Fibroblast of mammary gland (primary cell): ENCODE measurements at regions not wholly inside any gene's neighbourhood (a gene's known extent, or its start where the extent isn't known, plus 50 kb on each side); places are given as distances from the start of the nearest gene placed in this dataset.

Experiments used
- DNase-seq: peaks from one replicate; pipeline ENCODE4 v3.0.0-alpha.2; 2010; ENCODE audit warnings: low read depth
- H3K4me3 ChIP-seq: 2 replicates; pipeline ENCODE4 v1.5.1; 2011; ENCODE audit warnings: low read depth, mild to moderate bottlenecking, low read length, moderate library complexity; ENCODE audit not compliant: control insufficient read depth
- TF ChIP-seq, protein P1 (sequence below): conservative IDR thresholded peaks from 2 replicates; pipeline ENCODE4 v1.5.1; 2011; ENCODE audit warnings: low read depth, low read length, inconsistent platforms; ENCODE audit not compliant: control insufficient read depth, insufficient read depth

- TF ChIP-seq, protein P1, sequence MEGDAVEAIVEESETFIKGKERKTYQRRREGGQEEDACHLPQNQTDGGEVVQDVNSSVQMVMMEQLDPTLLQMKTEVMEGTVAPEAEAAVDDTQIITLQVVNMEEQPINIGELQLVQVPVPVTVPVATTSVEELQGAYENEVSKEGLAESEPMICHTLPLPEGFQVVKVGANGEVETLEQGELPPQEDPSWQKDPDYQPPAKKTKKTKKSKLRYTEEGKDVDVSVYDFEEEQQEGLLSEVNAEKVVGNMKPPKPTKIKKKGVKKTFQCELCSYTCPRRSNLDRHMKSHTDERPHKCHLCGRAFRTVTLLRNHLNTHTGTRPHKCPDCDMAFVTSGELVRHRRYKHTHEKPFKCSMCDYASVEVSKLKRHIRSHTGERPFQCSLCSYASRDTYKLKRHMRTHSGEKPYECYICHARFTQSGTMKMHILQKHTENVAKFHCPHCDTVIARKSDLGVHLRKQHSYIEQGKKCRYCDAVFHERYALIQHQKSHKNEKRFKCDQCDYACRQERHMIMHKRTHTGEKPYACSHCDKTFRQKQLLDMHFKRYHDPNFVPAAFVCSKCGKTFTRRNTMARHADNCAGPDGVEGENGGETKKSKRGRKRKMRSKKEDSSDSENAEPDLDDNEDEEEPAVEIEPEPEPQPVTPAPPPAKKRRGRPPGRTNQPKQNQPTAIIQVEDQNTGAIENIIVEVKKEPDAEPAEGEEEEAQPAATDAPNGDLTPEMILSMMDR = no peak
- no peak overlapping the region for H3K4me3 ChIP-seq
- DNase-seq = no peak
Measured at GRCh38 chr1:55554611-55555010, 339.4 kb upstream of the USP24 start.

- no peak for DNase-seq
- TF ChIP-seq, protein P1 = no peak
- no peak overlapping the region for H3K4me3 ChIP-seq
Measured at GRCh38 chr1:55552636-55553035, 337.5 kb upstream of the USP24 start.

DNA sequence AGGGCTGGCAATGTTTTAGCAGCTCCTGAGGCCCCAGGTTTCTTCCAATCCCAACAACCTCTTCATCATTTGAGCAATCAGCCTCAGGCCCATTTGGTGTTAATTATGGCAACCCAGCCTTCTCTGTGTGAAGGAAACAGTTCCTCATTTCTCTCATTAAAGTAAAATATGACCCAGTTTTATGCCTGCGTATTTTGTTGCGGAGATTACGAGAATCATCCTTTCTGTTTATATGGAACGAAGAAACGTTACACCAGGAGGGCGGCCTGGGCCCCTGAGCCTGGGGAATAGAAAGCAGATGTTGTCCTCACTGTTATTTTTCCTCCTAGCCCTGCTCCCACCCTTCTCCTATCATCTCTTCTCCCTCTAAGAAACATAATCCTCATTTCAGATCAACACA, 332.2 kb upstream of the USP24 start:
- DNase-seq = peak; percentile 3
- TF ChIP-seq, protein P1 = no peak
- H3K4me3 ChIP-seq = no peak overlapping the region

DNA sequence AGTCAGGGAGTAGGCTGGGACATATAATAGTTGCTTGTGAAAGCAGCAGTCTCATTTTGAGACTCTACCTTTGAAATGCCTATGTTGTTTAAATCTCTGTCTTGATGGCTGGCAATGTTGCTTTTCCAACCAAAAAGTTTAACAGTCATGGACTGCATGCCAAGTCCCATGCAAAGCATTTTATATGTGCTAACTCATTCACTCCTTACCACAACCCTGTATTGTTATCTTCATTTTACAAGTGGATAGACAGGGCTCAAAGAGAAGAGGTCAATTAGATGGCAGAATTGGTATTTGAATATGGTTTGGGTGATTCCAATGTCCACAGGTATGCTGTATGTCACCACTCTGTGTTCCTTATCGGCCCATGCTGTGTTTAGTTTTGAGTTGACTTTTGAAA, 331.4 kb upstream of the USP24 start:
- no peak overlapping the region for H3K4me3 ChIP-seq
- TF ChIP-seq, protein P1 = no peak
- DNase-seq = no peak

DNA sequence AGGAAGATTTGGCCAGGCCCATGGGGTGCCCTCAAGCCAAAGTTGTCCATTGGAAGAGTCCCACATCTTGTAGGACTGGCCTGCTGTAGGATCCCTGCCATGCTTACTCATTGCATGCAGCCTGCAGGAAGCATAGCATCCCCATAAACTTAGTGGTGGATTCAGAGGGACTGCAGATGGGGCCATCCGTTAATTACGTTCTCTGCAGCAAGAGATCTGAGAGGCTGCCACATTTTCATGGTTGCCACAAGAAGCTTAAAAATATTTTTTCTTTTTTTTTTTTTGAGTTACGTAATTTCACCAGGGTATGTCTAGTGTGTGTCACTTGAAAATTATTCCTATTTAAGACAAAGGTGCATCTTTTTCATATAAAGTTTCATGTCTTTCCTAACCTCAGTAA, 329.7 kb upstream of the USP24 start:
- H3K4me3 ChIP-seq = no peak overlapping the region
- TF ChIP-seq, protein P1 = no peak
- peak; percentile 6 for DNase-seq

DNA sequence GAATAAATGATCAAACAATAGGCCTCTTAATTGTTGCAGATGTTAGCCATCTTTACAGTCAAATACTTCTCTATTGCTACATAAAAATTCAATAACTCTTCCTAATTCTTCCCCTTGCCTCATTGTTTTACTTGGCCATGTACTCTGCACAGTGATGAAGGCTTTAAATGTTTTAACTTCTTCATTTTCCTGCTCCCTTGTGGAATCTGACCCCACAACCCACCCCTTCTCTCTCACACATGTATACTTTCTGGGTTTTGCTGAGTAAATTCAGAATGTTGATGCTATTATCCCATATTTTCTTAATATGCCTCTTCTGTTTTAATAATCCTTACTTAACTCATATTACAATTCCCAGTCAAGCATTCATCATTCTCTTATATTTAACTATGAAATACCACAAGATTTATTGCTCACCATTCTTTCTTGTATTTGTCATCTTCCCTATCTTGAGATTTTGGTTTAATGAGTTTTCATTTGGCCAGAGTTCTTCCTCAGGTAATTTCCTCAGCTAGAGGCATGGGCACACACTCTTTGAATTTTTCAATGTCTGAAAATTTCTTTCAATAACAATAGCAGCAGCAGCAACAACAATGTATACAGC, 327.8 kb upstream of the USP24 start:
- peak; percentile 50 for DNase-seq
- H3K4me3 ChIP-seq = no peak overlapping the region
- TF ChIP-seq, protein P1 = no peak

GRCh38 chr1:55541296-55541695, 326.1 kb upstream of the USP24 start:
- TF ChIP-seq, protein P1 = no peak
- DNase-seq = no peak
- no peak overlapping the region for H3K4me3 ChIP-seq
